Activated CD4-positive, alpha-beta T cell treated with anti-CD3 and anti-CD28 coated beads, Interleukin-2, amount 10 ng/mL, durations not matched to agents 24 days and 14 days (primary cell): ENCODE measurements at regions not wholly inside any gene's neighbourhood (a gene's known extent, or its start where the extent isn't known, plus 50 kb on each side); places are given as distances from the start of the nearest gene placed in this dataset.

ENCODE experiments used
- DNase-seq: peaks from one replicate; pipeline ENCODE4 v3.0.0; 2022
- H3K27ac Mint-ChIP-seq: one replicate; pipeline ENCODE4 v1.8.0; 2022; ENCODE audit warnings: mild to moderate bottlenecking, mixed read lengths
- H3K27me3 Mint-ChIP-seq: one replicate; pipeline ENCODE4 v1.8.0; 2022; ENCODE audit warnings: mixed read lengths
- H3K36me3 Mint-ChIP-seq: one replicate; pipeline ENCODE4 v1.8.0; 2022; ENCODE audit warnings: low read depth, mild to moderate bottlenecking, mixed read lengths
- H3K4me1 Mint-ChIP-seq: one replicate; pipeline ENCODE4 v1.8.0; 2021; ENCODE audit warnings: mixed read lengths
- H3K4me3 Mint-ChIP-seq: one replicate; pipeline ENCODE4 v1.8.0; 2022; ENCODE audit warnings: mild to moderate bottlenecking, moderate library complexity, mixed read lengths
- H3K9me3 Mint-ChIP-seq: one replicate; pipeline ENCODE4 v1.8.0; 2021; ENCODE audit warnings: mixed read lengths
- intact Hi-C: fragments of 100-400 bp; cut with micrococcal nuclease; formaldehyde crosslinking; loops from one replicate; pipeline ENCODE4 v1.15.1; 2023

DNA sequence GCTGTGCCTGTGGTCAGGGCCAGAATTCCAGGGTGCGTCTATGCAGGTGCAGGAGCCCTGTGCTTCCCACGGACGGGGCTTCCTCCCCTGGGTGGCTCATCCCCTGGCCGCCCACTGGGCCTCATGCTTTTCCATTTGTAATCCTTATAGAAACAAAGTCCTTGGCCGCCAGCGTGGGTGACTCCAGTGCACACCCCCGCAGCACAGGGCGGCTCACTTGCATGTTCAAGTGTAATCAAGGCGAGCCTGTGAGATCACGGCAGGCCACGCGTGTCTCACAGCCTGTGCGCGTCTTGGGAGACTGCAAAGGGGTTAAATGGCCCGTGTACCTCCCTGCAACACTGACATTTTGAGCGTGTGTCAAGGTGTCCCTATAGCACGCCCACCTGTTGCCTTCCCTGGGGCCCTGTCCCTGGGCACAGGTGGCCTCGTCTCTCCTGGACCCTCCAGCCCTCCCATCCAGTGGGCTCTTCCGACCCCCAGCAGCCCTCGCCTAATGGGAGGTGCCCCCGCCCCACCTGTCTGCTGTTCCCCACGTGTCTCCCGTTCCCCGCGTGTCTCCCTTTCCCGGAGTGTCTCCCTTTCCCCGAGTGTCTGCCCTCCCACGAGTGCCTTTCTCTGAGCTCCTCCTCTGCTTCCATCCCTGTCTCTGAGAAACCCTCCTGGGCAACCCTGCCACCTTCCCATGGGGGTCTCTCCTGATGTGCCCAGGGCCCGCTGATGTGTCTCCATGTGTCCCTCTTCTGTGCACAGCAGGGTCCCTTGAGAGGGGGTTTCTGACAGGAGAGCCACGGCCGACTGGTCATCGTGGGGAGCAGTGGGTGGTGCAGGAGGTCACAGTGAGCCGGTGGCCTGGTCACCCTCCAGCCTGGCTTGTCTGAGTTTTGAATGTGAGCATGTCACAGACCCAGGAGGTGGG is 1215.3 kb downstream of the BRD1 start:
- H3K27ac Mint-ChIP-seq, result no peak overlapping the region
- H3K36me3 Mint-ChIP-seq, result no peaks in the 10 kb centered on the region
- no peaks in the 10 kb centered on the region for H3K27me3 Mint-ChIP-seq
- intact Hi-C loops, result no loop called here
- H3K9me3 Mint-ChIP-seq, result no peaks in the 10 kb centered on the region
- H3K4me1 Mint-ChIP-seq, result no peaks in the 10 kb centered on the region
- DNase-seq, result no peak
- no peak overlapping the region for H3K4me3 Mint-ChIP-seq

DNA sequence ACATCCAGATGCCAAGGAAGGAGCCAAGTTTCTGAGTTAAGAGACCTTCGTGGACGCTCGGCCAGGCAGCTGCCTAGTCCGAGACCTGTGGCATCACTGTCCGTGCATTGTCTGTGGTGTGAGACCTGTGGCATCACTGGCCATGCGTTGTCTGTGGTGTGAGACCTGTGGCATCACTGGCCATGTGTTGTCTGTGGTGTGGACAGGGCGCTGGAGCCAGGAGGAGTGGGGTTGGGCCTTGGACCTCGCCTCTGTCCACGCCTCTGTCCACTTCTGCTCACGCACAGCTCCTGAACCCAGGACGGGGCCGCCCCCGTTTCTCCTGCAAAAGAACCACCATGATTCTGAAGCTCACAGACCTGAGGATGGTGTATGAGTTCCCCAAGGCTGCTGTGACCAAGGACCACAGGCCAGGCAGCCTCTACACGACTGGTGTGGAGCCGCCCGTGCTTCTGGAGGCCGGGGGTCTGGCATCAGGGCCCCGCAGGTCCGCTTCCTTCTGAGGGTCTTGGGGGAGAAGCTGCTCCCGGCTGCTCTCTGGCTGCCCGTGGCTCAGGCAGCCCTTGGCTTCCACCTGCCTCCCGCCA is 1218.3 kb downstream of the BRD1 start:
- no peak overlapping the region for H3K4me3 Mint-ChIP-seq
- H3K9me3 Mint-ChIP-seq, result peaks cover 7% of the 10 kb centered on the region
- no peaks in the 10 kb centered on the region for H3K4me1 Mint-ChIP-seq
- intact Hi-C loops, result no loop called here
- H3K27ac Mint-ChIP-seq, result no peak overlapping the region
- no peaks in the 10 kb centered on the region for H3K36me3 Mint-ChIP-seq
- no peaks in the 10 kb centered on the region for H3K27me3 Mint-ChIP-seq
- DNase-seq, result no peak

DNA sequence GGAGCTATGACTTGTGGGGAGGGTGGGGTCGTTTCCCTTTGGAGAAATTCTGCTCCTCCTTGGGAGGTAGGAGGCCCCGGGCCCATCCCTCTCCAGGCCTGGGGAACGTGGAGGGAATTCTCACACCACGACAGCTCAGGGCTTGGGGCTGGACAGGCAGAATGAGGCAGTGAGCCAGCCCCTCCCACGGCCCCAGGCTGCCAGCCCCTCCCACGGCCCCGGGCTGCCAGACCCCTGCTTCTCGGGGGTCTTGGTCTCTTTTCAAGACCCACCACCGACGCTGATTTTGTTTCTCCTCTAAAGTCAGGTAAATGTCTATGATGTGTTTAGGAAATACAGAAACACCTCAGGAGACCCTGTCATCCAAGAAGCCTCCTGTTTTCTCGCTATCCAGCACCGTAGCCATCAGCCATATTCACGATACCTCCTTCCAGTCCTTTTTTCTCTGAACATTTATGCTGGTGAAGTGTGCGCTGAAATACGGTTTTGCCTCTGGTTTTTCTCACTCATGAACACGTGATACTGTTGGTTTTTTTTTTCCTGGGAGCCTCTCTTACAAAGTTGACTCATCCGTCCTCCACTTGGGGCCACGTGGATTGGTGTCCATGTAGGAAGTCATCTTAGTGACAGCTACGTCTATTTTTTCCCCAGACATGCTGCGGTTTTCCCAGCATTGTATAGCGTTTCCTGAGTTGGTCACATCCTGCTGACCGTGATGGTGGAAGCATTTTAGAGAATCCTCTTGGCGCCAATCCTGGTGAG is 1219.6 kb downstream of the BRD1 start:
- H3K36me3 Mint-ChIP-seq, result no peaks in the 10 kb centered on the region
- peaks cover 7% of the 10 kb centered on the region for H3K9me3 Mint-ChIP-seq
- DNase-seq, result no peak
- no peak overlapping the region for H3K27ac Mint-ChIP-seq
- no peaks in the 10 kb centered on the region for H3K27me3 Mint-ChIP-seq
- no peaks in the 10 kb centered on the region for H3K4me1 Mint-ChIP-seq
- intact Hi-C loops, result no loop called here
- H3K4me3 Mint-ChIP-seq, result no peak overlapping the region

DNA sequence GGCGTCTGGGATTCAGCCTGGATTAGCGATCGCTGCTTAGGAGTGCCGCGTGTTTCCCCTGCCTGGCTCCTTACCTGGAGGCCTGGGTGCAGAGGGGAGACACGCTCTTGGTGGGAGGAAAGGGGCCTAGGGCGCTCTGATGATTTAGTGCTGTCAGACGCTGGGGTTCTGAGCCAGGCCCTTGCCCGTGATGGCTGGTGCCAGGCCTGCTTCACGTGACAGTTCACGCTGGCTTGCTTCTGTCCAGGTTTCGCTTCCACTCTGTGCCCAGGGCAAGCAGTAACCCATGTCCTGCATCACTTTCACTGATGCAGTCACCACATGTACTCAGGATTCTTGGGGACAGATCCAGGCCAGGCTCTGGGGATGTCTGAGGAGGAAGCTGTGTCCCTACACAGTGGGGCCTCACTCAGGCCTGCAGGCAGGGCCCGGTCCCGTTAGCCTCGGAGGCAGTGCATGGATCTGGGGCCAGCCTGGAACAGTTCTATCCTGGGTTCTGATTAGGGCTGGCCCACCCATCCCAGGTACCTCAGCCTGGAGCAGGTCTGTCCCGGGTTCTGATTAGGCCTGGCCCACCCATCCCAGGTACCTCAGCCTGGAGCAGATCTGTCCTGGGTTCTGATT is 1220.9 kb downstream of the BRD1 start:
- Mint-ChIP-seq H3K27ac (no peak overlapping the region), H3K27me3 (no peaks in the 10 kb centered on the region), H3K4me3 (no peak overlapping the region), H3K9me3 (peaks cover 7% of the 10 kb centered on the region), H3K4me1 (no peaks in the 10 kb centered on the region), H3K36me3 (no peaks in the 10 kb centered on the region)
- no peak for DNase-seq
- intact Hi-C loops, result no loop called here

DNA sequence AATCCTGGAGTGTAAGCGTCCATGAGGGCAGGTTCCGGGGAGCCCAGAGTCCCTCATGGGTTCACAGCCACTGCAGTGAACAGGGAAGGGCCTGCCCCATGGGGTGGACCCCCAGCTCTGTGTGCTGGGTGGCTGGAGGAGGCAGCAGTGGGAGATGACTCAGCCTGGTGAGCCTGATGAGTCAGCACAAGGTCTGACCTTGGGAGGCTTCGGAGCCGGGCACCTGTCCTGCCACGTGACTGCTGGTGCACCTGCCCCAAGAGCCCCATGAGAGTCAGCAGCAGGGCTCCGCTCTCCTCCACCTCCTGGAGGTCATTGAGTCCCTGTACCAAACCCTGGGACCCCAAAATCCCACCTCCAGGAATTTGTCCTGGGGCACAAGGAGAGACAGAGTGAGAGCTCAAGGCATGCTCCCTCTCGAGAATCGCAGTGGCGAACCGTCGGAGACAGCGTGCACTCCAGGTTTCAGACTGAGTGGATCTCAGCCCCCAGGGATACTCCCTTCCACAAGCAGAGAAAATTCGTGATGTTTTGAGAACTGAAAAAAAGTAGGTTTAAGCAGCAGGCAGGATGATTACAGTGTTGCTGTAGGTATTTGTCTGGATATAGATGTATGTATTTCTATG is 1221.7 kb downstream of the BRD1 start:
- Mint-ChIP-seq H3K27ac (no peak overlapping the region), H3K27me3 (no peaks in the 10 kb centered on the region), H3K36me3 (no peaks in the 10 kb centered on the region), H3K4me3 (no peak overlapping the region), H3K4me1 (no peaks in the 10 kb centered on the region), H3K9me3 (peaks cover 7% of the 10 kb centered on the region)
- intact Hi-C loops, result no loop called here
- no peak for DNase-seq

DNA sequence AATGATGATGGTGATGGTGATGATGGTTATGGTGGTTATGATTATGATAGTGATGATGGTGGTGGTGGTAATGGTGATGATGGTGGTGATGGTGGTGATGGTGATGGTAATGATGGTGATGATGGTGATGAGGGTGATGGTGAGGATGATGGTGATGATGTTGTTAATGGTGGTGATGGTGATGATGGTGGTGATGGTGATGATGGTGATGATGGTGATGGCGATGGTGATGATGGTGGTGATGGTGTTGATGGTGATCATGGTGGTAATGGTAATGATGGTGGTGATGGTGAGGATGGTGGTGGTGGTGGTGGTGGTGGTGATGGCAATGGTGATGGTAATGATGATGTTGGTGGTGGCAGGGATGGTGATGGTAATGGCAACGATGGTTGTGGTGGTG is 1222.5 kb downstream of the BRD1 start:
- H3K27ac Mint-ChIP-seq, result no peak overlapping the region
- intact Hi-C loops, result no loop called here
- H3K4me3 Mint-ChIP-seq, result no peak overlapping the region
- H3K9me3 Mint-ChIP-seq, result peaks cover 7% of the 10 kb centered on the region
- H3K4me1 Mint-ChIP-seq, result no peaks in the 10 kb centered on the region
- H3K36me3 Mint-ChIP-seq, result no peaks in the 10 kb centered on the region
- H3K27me3 Mint-ChIP-seq, result no peaks in the 10 kb centered on the region
- no peak for DNase-seq

DNA sequence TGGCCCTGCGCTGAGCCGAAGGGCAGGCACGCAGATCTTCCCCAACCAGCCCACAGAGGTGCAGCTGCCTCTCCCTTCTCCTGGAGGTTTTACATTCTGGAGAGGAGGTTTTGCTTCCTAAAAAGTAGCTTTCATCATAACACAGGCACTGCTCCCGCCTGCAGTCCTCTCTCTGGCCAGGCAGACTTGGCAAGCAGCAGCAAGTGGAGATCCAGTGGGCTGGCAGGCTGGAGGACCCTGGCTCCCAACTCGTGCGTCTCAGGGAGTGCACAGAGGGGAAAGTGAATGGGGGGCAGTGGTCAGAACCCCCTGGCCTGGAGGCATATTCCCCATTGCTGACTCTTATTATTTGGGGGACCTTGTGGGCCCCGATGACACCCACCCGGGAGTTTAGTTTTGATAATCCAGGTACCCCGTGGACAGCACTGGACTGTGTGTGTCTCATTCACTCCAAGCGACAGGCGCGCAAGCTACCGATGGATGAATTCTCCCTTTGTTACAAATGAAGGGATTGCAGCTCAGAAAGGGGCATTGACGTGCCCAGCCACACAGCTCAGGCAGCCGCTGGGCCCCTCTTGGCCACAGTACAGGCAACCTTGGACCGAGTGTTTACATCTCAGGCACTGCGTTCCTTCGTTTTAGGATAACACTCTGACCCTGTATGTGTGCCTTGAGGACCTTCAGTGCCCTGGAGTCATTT is 1223.9 kb downstream of the BRD1 start:
- no peak overlapping the region for H3K4me3 Mint-ChIP-seq
- no peaks in the 10 kb centered on the region for H3K4me1 Mint-ChIP-seq
- DNase-seq, result no peak
- H3K9me3 Mint-ChIP-seq, result peaks cover 7% of the 10 kb centered on the region
- intact Hi-C loops, result no loop called here
- H3K27me3 Mint-ChIP-seq, result no peaks in the 10 kb centered on the region
- no peak overlapping the region for H3K27ac Mint-ChIP-seq
- no peaks in the 10 kb centered on the region for H3K36me3 Mint-ChIP-seq

DNA sequence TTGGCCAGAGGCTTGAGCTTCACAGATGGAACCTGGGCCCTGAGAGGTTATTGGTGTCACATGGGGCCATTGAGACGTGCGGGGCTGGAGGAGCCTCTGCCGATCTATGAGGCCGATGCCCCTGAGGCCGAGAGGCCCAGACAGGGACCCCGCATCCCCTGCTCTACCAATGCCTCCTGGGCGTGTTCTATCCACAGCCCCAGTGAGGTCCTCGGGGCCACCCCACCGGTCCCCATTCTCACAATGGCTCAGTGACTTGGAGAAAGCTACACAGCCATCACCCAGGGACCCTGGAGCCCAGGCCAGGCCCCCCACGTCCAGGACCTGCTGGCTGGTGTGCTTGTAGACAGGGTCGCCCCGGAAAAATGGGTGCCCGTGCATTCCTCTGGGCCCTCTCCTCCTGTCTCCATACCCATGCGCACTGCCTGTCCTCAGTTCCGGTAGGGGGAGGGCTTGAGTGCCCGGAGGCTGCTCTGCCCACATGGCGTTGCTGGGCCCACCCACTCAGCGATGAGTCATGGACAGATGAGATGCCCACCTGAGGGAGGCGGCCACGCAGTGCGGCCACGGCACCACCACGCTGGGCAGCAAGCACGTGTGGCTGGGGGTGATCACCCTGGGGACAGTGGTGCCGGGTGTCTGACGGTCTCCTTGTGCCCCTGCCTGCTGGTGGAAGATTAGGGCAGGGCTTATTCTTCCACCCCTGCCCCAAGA is 1224.7 kb downstream of the BRD1 start:
- Mint-ChIP-seq H3K36me3 (no peaks in the 10 kb centered on the region), H3K4me3 (no peak overlapping the region), H3K4me1 (no peaks in the 10 kb centered on the region), H3K27me3 (no peaks in the 10 kb centered on the region), H3K27ac (no peak overlapping the region), H3K9me3 (peaks cover 7% of the 10 kb centered on the region)
- no peak for DNase-seq
- intact Hi-C loops, result no loop called here

DNA sequence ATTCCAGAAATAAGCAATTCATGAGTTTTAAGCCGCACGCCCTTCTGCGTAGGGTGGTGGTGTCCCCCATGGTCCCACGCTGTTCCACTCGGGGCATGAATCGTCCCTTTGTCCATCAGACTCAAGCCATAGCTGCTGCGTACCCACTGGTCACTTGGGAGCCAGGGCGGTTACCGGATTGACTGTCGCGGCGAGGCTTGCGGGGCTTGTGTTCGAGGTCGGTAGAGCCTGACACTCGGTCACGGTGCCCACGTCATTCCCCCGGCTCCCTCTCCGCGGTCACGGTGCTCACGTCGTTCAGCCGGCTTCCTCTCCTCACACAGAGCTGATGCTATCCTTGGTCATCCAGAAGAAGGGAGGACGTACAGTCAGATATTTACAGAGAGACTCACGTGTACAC is 1227.0 kb downstream of the BRD1 start:
- no peak for DNase-seq
- no peak overlapping the region for H3K4me3 Mint-ChIP-seq
- intact Hi-C loops, result no loop called here
- H3K36me3 Mint-ChIP-seq, result no peaks in the 10 kb centered on the region
- H3K27me3 Mint-ChIP-seq, result no peaks in the 10 kb centered on the region
- peaks cover 7% of the 10 kb centered on the region for H3K9me3 Mint-ChIP-seq
- no peak overlapping the region for H3K27ac Mint-ChIP-seq
- no peaks in the 10 kb centered on the region for H3K4me1 Mint-ChIP-seq

DNA sequence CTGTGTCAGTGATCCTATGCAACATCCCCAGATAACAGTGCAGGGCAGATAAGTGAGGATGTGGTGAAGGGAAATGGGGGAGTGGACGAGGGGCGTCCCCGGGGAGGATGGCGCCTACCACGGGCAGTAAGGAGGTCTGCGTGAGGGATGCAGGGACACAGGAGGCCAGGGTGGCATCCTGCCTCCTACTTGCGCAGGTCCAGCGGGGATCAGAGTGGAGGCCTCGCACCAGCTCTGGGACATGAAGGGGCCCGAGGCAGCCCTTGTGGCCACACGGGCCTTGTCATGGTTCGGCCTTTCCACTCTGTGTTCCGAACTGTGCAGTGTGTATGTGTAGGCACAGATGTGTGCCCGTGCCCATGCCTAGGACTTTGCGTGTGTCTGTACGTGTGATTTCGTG is 1227.5 kb downstream of the BRD1 start:
- H3K4me1 Mint-ChIP-seq, result no peaks in the 10 kb centered on the region
- no peaks in the 10 kb centered on the region for H3K27me3 Mint-ChIP-seq
- H3K4me3 Mint-ChIP-seq, result no peak overlapping the region
- intact Hi-C loops, result no loop called here
- H3K9me3 Mint-ChIP-seq, result peaks cover 6% of the 10 kb centered on the region
- no peak for DNase-seq
- no peak overlapping the region for H3K27ac Mint-ChIP-seq
- no peaks in the 10 kb centered on the region for H3K36me3 Mint-ChIP-seq

DNA sequence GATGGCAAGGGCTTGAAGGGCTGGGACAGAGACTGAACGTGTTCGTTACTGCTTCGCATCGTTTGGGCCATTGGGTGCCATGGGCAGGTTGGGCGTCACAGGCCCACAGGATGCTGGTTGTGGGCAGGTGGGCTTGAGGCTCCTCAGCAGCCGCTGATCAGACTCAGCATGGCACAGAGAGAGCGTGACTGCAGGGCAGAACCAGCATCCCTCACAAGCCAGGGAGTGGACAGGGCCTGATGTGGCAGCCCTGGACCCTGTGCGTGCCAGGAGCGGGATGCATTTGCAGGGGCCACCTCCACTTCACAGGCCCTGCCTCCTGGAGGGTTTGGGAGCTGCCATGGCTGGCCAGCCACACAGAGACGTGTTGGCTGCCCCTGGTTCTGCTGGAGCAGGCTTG is 1228.3 kb downstream of the BRD1 start:
- Mint-ChIP-seq H3K27me3 (no peaks in the 10 kb centered on the region), H3K36me3 (no peaks in the 10 kb centered on the region), H3K4me3 (no peak overlapping the region), H3K9me3 (no peaks in the 10 kb centered on the region), H3K4me1 (no peaks in the 10 kb centered on the region), H3K27ac (no peak overlapping the region)
- intact Hi-C loops, result no loop called here
- no peak for DNase-seq

DNA sequence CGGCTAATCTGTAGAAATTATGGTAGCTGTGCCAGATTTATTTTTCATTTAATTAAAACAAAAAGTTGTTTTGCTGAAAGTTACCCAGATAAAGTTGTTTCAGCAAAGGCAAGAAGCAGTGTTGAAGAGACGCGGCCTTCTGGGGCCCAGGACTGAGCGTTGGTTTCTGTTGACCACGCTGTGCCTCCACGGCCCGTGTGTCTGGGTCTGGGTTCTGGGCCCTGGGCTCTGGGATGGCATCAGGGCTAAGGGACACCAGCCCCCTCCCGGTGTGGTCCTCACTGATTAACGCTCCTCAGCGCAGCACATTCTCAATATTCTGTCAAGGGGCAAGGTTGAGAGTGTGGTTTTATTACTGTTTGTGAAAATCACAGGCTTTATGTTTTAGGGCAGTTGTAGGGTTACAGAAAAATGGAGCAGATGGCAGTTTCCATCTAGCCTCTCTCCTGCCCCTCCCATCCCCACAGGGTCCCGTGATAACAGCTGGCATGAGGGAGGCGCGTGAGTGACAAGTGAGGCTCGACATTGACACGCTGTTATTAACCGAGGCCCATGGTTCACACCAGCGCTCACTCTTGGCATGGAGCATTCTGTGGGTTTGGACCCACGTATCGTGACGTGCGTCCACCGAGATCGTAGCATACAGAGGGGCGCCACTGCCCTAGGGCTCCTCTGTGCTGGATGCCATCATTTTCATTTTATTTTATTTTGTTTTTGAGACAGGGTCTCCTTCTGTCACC is 1231.4 kb downstream of the BRD1 start:
- Mint-ChIP-seq H3K4me3 (no peak overlapping the region), H3K36me3 (no peaks in the 10 kb centered on the region), H3K27me3 (no peaks in the 10 kb centered on the region), H3K4me1 (no peaks in the 10 kb centered on the region), H3K27ac (no peak overlapping the region), H3K9me3 (no peaks in the 10 kb centered on the region)
- no peak for DNase-seq
- intact Hi-C loops, result no loop called here
